ENCODE measurements at regions not wholly inside any gene's neighbourhood (a gene's known extent, or its start where the extent isn't known, plus 50 kb on each side); places are given as distances from the start of the nearest gene placed in this dataset.

- TF ChIP-seq BACH1 (IDR thresholded peaks at IDR 0.05; ENCODE audit: borderline replicate concordance) (no peak), STAT1 (conservative IDR thresholded peaks at IDR 0.05) (no peak), GABPA (IDR thresholded peaks at IDR 0.05; ENCODE audit: low read depth) (no peak), CUX1 (IDR thresholded peaks at IDR 0.05; ENCODE audit: insufficient replicate concordance, low read depth, low read length) (no peak), NR2F1 (conservative IDR thresholded peaks at IDR 0.05) (no peak), LARP7 (IDR thresholded peaks at IDR 0.05) (no peak), ELK1 (IDR thresholded peaks at IDR 0.05; ENCODE audit: low read depth, low read length) (no peak), EZH2 (IDR thresholded peaks at IDR 0.05; ENCODE audit: borderline replicate concordance, control insufficient read depth, low read depth, low read length) (no peak), JUND (IDR thresholded peaks at IDR 0.05; ENCODE audit: low read depth, low read length) (no peak), SREBF2 (IDR thresholded peaks at IDR 0.05; ENCODE audit: low read length) (no peak), BCL3 (IDR thresholded peaks at IDR 0.05; ENCODE audit: borderline replicate concordance, insufficient read depth, low read depth, low read length, poor library complexity, severe bottlenecking) (no peak)
These were observed 279.4 kb downstream of the FAT4 start (continued) for GRCh38 chr4:125594056-125594602.
